ENCODE measurements at regions not wholly inside any gene's neighbourhood (a gene's known extent, or its start where the extent isn't known, plus 50 kb on each side); places are given as distances from the start of the nearest gene placed in this dataset.
A peak's percentile ranks its signal among the peaks of the same experiment; 100 is the strongest.

DNA sequence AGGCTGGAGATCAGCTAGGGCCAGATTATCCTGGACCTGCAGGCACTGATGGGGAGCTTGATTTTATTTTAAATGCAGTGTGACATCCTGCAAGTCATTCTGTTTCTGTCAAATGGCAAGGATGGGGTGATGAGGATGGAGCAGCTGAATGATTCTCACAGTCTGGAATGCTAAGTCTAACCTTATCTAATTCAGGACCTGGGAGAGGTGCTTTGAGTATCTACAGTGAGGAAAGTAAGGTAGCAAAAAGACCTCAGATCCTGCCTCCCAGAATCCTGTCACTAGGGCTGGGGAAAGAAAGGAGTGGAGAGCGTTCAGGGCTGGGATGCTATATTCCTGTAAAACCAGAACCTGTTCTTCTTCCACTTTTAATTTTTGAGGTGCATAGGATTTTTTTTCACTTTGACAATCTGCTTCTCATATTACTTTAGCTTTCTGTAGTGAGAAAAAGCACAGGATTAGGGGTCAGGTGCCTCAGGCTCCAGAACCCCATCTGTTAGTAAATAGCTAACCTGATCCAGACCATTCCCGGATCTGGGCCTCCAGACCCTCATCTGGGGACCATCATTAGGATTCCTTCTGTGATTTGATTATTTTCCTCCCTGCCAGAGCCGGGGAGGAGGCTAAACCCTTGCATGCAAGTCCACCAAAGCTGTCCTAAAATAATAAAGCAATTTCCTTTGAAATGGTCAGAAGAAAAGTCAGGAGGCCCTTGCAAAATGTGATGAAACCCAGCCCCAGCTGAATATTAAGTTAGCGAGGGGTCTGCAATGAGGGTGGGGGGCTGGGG lies 54.7 kb downstream of the ASCL1 start:
- no peak for DNase-seq

DNA sequence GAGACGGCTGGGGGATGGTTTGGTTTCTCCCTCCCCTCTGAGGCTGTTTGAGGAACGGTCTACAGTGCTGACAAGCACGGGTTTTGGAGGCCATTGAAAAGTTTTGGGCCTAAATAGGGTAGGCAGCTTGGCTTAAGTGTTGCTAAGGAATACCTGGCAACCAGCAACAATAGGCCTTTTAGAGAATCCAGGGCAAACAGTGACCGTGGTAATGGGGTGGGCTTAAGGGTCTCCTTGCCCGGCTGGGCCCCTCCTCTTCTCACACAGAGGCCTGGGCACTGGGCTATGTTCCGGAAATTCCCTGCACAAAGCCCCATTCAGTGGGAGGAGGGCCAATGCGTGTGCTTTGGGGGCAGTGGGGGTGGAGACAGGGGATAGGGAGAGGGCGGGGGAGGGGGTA lies 55.4 kb downstream of the ASCL1 start:
- DNase-seq, result peak in 40 of 51 donors; percentile 3 to 82 (median 53)

DNA sequence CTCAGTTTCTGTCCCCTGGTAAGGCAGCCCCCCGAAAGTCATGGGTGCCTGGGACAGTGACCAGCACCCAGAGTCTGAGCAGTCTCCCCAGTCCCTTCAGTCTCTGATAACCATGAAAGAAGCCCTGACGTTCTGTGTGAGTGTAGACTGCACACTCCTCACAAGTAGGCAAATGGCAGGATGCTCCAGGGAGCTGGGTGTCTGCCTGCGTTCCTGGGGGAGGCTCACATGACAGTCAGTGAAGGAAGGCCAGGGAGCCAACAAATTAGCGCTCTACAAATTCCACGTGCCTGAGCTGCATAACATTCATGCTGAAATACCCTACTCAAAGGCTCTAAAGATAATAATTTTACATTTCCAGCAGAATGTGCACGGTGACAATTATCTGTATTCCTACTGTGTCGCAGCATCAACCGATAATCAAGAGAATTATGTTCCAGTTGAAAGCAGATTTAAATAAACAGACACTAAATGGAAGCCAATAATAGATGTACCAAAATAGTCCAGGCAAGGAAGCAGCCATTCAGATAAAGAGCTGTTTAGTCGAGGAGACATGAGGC lies 56.3 kb downstream of the ASCL1 start:
- peak in 8 of 51 donors; percentile 0 to 35 (median 7) for DNase-seq

DNA sequence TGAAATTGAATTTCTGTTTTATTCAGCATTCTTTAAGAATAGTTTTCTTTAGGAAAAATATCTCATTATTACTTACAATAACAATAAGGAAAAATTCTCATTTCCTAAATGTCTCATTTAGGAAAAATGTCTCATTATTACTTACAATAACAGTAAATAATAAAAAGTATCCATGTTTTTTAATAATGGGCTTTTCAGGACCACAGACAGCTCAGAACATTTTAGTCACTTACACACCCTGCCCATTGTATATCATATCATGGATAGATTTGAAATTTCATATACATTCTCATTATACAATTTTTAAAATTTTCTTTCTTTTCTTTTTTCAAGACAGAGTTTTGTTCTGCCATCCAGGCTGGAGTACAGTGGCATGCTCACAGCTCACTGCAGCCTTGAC lies 58.9 kb downstream of the ASCL1 start:
- no peak for DNase-seq

DNA sequence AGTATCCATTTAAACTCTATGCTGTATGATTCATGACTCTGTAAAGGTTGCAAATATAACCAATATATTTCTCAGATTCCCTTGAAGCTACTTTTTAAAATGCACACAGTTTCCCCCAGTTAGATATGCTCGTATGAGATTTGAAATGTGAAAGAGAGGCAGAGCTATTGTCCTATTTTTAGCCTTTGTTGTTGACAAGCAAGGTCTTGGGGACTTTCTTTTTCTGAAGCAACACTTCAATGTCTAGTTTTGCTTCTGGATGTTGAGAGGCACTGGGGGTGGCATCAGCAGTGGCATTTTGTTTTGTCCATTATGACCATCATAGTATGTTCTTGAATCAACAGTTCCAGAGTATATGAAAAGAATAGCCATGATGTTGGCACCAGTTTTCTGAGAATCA lies 63.4 kb downstream of the ASCL1 start:
- no peak for DNase-seq

DNA sequence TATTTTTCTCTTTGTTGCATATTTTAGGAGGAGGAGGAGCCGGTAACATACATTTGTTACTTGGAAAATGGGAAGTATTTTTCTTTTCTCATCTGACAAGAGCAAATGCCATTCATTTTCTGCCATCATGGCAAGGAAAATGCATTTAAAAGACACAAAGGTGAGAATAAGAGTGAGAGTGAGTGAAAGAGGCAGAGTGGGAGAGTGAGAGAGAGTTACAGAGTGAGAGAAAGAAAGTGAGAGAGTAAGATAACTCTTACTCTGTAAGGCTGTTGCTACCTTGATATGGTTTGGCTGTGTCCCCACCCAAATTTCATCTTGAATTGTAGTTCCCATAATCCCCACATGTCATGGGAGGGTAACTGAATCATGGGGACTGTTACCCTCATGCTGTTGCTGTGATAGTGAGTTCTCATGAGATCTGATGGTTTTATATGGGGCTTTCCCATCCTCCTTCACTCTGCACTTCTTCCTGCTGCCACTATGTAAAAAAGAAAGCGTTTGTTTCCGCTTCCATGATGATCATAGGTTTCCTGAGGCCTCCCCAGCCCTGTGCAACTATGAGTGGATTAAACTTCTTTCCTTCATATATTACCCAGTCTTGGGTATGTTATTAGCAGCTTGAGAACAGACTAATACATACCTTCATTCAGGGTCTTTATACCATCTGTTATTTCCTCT lies 64.2 kb downstream of the ASCL1 start:
- DNase-seq, result no peak

DNA sequence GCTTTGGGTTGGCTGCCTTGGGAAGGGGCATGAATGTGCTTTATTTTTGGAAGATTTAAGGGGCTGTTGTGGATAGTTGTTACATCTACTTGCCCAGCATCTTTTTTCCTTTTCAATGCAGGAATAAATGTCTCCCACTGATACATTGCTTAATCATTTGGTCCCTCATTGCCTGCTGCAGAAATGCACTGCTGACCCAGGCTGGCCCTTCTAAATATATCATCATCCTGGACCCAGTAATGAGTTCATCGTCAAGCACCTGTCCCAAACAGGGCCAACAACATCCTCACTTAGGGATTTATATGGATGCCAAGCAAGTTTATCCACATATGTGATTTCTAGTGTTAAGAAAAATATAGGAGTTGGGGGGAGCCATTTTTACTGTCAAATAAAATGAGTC lies 67.2 kb downstream of the ASCL1 start:
- no peak for DNase-seq

DNA sequence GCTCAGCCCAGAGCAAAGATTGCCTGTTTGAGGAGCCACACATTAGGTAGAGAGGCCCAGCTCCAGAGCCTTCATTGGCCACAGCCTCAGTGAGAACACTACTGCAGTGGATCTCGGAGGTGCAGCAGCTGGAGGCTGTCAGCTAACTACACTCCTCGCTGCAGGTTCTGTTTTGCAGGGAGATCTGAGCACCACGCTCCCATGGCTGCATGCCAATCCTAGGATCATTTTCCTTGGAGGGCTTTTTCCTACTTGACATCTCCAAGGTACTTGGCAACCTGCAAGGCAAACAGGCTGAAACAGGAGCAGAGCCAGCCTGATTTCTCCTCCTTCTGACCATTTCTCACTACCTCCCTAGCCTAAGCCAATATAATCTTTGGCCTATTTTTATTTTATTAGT lies 69.2 kb downstream of the ASCL1 start:
- peak in 5 of 51 donors; percentile 0 to 19 (median 1) for DNase-seq

DNA sequence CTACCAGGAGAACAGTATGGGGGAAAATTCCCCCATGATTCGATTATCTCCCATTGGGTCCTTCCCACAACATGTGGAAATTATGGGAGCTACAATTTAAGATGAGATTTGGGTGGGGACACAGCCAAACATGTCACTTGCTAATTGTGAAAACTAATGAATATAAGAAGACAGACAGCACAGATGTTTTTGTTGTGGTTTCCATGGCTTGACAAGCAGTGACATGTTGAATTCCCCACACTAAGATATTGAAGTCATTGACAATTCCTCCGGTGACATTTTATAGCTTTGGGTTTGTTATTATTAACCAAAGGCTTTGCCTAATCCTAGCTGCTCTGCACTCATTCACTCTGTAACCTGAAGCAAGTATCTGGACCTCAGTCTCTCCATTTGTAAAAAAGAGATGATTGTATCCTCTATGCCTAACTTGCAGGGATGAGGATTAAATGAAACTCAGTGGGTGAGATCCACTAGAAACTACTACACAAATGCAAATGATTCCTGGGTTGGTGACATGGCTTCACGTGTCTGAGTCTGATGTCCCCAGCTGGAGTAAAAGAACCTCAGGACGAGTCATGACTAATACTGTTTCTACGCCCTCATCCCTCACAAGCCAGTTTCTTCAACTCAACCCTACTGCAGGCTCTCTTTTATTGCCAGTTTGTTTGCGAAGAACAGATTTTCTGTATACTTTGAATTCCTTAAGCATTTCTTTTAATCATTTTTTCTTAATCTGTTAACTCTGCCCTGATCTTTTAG lies 71.6 kb downstream of the ASCL1 start:
- no peak for DNase-seq

DNA sequence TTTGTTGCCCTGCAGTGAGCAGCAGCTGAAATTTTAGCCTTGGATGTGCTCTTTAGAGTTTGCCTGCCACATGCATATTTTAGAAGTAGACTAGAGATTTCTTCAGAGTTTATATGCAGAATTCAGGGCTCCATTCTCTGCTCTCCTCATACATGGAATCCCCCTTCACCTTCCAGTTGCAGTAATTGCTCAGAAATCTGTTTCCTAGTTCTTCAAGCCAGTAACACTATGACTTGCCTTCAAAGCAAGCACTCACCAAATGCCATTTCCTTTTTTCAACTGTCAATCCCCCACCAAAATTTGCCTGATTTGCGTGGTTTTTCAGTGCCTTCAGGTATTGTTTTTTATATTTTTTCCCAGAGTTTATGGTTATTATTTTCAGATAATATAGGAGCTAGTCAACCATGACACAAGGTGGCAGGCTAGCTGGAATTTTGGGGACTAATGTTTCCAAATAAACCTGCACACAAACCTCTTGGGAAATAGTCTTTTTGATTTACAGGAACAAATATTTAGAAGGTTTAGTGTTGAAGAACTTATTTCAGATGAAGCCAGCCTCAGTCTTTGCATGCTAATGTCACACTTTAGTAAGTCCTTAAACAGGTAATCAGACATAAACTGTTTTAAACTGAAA lies 79.2 kb downstream of the ASCL1 start:
- DNase-seq, result no peak

DNA sequence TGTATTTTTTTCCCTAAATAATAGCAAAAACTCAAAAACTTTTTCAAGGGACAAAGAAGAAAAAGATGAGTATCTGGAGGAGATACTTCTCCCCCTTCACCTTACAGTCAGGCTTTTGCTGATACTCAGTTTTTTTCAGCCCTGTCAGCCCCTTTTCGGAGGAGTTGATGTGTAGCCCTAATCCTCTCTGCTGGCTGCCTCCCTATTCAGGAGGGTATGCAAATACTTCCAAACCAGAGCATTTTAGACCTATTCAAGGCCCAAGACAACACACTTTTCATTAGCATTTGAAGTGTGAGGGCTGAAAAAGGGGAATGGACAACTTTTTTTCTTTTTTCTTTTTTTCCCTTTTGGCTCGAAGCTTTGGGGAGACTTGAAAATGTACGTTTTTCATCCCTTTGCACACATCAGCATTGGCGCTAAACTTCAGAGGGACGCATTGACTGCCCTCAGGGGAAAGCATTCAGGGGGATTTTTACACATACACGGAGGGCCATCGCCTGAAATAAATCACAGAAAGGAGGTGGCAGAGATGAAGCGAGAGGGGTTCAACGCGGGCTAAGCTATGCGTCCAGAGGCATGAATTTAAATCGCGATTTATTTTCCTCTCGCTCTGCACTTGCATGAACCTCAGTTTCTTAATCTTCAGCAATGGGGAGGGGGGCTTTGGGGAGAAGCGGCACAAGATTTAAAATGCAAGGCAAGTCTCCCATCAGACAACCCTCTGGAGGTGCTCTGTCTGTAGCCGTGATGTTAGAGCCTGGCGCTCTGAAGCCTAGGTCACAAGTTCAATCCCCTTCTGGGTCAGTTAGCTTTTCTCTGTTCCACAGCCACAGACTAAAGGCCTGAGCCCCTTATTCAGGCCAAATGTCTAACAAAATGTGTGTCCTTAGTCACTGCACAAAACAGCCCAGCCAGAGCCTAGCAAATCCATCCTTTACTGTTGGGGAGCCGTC lies 86.3 kb downstream of the ASCL1 start:
- peak in 1 of 51 donors; percentile 1 for DNase-seq

DNA sequence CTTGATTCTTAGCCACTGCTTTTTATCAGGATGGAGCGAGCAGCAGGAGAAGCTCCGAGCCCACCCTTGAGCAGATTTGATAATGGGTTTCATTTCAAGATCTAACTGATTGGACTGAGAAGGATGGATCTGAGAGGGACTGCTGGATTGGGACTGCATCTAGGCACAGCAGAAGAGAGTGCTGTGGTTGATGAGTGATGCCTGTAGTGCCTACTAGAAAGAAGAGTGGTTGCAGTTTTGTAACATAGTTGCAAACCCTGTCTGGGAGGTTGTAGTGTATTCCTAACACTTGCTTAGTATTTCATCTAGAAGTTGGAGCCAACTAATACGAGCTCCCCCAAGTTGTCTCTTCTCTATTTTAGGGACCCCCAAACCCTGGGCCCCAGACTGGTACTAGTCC lies 88.7 kb downstream of the ASCL1 start:
- no peak for DNase-seq

DNA sequence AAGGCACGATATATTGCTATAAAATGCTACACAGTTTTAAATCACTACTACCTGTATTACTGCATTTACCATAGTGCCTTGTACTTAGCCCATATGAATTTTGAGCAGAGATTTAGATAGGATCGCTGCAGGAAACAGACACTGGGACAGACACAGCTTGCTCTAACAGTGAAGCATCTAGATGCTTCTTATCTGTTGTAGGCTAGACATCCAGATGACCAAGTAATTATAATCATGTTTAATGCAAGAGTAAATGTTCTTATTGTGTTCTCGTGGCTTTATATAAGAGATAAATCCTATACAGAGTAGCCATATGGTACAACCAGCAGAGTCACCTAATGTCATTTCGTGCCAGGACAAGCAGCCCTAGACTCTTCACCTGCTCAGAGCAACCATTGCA lies 92.8 kb downstream of the ASCL1 start:
- DNase-seq, result no peak

DNA sequence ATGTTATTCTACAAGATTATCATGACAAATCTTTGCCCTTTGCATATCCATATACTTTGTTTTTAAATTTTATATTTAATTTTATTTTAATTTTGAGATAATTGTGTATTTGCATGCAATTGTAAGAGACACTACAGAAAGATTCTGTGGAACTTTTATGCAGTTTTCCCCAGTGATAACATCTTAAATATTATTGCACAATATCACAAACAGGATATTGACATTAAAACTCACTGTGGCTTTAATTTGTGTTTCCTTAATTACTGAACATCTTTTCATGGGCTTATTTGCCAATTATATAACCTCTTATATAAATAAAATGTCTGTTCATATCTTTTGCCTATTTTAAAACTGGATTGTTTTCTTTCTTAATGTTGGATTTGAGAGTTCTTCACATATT lies 95.6 kb downstream of the ASCL1 start:
- DNase-seq, result no peak

DNA sequence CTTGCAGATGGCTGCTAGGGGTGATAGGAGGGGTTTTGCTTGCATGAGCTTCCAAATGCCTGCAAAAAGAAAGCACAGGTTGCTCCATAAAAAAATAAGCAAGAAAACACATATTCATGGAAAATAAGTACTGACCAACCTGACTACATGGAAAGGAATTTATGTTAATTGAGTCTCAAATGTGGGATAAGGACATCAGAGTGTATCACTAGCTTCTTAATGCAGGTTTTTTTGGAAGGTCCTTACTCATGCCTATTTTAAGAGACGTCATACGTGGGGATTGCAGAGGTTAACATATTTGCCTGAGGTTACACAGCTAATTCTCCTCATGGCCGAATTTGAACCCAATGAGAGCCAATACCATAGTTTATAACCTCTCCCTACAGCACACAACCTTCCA lies 116.2 kb downstream of the ASCL1 start:
- DNase-seq, result no peak

DNA sequence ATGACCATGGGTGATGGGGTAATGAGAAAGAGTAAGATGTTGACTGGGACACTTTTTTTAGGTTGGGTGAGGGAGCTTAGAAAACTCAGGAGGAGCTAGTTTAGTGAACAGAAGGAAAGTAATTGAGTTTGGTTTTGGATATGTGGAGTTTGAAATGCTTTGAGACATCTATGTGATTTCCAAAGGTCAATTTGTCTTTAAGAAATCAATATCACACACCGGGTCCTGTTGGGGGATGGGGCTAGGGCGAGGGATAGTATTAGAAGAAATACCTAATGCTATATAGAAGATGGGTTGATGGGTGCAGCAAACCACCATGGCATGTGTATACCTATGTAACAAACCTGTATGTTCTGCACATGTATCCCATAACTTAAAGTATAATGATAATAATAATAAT lies 118.4 kb downstream of the ASCL1 start:
- no peak for DNase-seq

DNA sequence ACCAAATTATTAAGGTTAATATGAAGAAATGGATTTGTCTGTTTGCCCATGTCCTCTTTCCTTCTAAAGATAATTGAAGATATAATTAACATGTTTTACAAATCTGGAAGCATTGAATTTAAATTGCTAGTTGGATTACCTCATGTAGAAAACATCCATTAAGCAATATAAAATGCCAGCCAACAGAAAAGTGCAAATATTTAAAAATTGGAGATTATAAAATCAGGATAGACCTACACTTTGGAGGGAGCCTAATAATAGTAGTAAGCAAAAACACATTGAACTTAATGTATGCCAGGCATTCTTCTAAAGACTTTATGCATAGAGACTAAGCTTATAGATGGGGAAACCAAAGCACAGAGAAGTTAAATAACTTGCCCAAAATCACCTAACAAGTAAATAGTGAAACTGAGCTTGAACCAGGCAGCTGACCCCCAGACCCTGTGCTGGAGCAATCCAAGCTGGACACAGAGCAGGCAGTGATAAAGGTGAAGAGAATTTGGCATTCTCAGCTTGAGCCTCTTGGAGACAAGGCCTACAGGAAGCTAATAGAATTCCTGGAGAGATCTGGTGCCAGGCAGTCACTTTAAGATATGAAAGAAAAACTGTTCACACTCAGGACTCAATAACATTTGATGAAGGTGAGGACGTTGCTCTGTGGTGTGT lies 119.8 kb downstream of the ASCL1 start:
- DNase-seq, result no peak

DNA sequence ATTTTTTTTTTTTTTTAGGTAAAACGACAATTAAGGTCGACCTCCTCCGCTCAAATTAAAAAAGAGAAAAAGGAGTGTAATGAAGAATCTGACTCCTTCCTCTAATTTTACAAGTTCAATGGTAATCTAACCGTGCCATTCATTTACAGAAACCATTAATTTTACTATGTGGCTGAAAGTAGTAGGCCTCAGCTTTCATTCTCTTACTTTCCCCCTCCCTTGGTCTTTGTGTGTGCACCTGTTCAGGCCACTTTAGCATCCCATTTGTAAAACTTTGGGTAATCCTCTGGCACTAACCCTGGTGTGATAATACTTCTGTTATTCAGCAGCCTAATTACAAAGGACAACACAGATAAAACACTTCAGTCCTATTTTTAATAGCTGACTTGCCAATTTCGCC lies 128.1 kb downstream of the ASCL1 start:
- DNase-seq, result no peak

DNA sequence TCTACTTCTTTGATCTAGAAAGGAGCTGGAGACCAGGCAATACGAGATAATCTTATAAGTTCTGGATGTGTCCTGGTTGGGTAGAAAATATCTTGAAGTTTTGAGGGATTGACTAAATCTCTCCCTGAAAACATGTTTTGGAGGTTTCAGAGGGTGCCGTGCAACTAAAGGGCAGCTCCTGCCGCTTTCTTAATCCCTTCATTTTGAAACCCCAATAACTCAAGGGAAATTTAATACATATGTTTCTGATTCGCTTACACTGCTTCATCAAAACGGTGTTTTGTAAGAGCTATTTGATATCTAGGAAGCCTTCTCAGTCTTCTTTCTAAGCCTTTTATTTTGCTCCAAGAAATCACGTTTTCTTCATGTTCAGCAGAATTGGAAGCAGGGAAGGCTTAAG lies 129.0 kb downstream of the ASCL1 start:
- no peak for DNase-seq

All from hypothalamus (tissue), 51 donors.